HL-60 (cell line): ENCODE measurements at regions not wholly inside any gene's neighbourhood (a gene's known extent, or its start where the extent isn't known, plus 50 kb on each side); places are given as distances from the start of the nearest gene placed in this dataset.

ENCODE experiments used
- DNase-seq, 2 experiments: peaks; one replicate each; pipeline ENCODE4 v3.0.0-alpha.2; 2010 to 2020; ENCODE audit warnings: low read depth in 1 of 2, low spot score in 1 of 2
- H3K27ac ChIP-seq: fragments of 250-450 bp; sonication (Bioruptor Pico); replicated peaks from 2 replicates; pipeline ENCODE4 v1.5.1; 2020; ENCODE audit warnings: mild to moderate bottlenecking, moderate library complexity
- H3K27me3 ChIP-seq: fragments of 250-450 bp; sonication (Bioruptor Pico); 2 replicates; pipeline ENCODE4 v1.5.1; 2021; ENCODE audit warnings: mild to moderate bottlenecking, moderate library complexity; ENCODE audit not compliant: insufficient read depth, poor library complexity, severe bottlenecking
- H3K4me3 ChIP-seq: replicated peaks from 2 replicates; pipeline ENCODE4 v1.5.1; 2011; ENCODE audit warnings: mild to moderate bottlenecking, control low read depth, low read length; ENCODE audit not compliant: insufficient read depth
- GABPA ChIP-seq: IDR thresholded peaks from 2 replicates; pipeline ENCODE4 v1.6.1; 2012; ENCODE audit warnings: low read depth
- POLR2AphosphoS5 ChIP-seq: IDR thresholded peaks from 2 replicates; pipeline ENCODE4 v1.6.1; 2012; ENCODE audit warnings: low read depth
- SPI1 ChIP-seq: IDR thresholded peaks from 2 replicates; pipeline ENCODE4 v1.6.1; 2012; ENCODE audit warnings: low read depth, mild to moderate bottlenecking, borderline replicate concordance
- TF ChIP-seq, protein P1 (sequence below): IDR thresholded peaks from one replicate; pipeline ENCODE4 v1.5.1; 2011; ENCODE audit warnings: low read length, control low read depth, inconsistent platforms; ENCODE audit not compliant: insufficient read depth
- TF ChIP-seq, protein P2 (sequence below): IDR thresholded peaks from 2 replicates; pipeline ENCODE4 v1.6.1; 2012; ENCODE audit warnings: low read depth; ENCODE audit not compliant: insufficient replicate concordance

DNA sequence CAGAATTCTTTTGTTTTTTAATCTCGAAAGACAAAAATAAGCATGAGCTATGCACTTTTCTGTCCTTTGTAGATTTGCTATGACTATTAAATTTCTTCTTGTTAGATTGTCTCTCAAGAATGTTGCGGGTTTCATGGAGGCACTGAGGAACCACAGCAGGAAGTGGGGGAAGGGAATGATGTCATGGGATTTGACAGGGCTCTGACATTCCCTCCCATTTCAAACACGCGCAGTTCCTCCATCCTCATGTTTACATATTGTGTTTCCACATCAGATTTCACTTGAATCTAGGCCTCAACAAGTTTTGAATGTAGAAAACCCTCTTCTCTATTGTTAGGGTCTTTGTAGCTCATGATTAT, 154.8 kb downstream of the PALM2AKAP2 start:
- TF ChIP-seq SPI1 (no peak), GABPA (no peak), POLR2AphosphoS5 (no peak)
- TF ChIP-seq, protein P1, sequence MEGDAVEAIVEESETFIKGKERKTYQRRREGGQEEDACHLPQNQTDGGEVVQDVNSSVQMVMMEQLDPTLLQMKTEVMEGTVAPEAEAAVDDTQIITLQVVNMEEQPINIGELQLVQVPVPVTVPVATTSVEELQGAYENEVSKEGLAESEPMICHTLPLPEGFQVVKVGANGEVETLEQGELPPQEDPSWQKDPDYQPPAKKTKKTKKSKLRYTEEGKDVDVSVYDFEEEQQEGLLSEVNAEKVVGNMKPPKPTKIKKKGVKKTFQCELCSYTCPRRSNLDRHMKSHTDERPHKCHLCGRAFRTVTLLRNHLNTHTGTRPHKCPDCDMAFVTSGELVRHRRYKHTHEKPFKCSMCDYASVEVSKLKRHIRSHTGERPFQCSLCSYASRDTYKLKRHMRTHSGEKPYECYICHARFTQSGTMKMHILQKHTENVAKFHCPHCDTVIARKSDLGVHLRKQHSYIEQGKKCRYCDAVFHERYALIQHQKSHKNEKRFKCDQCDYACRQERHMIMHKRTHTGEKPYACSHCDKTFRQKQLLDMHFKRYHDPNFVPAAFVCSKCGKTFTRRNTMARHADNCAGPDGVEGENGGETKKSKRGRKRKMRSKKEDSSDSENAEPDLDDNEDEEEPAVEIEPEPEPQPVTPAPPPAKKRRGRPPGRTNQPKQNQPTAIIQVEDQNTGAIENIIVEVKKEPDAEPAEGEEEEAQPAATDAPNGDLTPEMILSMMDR = no peak
- TF ChIP-seq, protein P2, sequence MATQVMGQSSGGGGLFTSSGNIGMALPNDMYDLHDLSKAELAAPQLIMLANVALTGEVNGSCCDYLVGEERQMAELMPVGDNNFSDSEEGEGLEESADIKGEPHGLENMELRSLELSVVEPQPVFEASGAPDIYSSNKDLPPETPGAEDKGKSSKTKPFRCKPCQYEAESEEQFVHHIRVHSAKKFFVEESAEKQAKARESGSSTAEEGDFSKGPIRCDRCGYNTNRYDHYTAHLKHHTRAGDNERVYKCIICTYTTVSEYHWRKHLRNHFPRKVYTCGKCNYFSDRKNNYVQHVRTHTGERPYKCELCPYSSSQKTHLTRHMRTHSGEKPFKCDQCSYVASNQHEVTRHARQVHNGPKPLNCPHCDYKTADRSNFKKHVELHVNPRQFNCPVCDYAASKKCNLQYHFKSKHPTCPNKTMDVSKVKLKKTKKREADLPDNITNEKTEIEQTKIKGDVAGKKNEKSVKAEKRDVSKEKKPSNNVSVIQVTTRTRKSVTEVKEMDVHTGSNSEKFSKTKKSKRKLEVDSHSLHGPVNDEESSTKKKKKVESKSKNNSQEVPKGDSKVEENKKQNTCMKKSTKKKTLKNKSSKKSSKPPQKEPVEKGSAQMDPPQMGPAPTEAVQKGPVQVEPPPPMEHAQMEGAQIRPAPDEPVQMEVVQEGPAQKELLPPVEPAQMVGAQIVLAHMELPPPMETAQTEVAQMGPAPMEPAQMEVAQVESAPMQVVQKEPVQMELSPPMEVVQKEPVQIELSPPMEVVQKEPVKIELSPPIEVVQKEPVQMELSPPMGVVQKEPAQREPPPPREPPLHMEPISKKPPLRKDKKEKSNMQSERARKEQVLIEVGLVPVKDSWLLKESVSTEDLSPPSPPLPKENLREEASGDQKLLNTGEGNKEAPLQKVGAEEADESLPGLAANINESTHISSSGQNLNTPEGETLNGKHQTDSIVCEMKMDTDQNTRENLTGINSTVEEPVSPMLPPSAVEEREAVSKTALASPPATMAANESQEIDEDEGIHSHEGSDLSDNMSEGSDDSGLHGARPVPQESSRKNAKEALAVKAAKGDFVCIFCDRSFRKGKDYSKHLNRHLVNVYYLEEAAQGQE = no peak
- no peak for DNase-seq
- Histone ChIP-seq H3K27me3 (no peaks in the 10 kb centered on the region), H3K27ac (no peak overlapping the region), H3K4me3 (no peak overlapping the region)

GRCh38 chr9:109935406-109936087, 155.5 kb downstream of the PALM2AKAP2 start:
- DNase-seq = no peak
- Histone ChIP-seq H3K27me3 (no peaks in the 10 kb centered on the region), H3K4me3 (no peak overlapping the region), H3K27ac (no peak overlapping the region)
- TF ChIP-seq GABPA (no peak), SPI1 (no peak), POLR2AphosphoS5 (no peak)
- TF ChIP-seq, protein P2 = no peak
- TF ChIP-seq, protein P1 = no peak

DNA sequence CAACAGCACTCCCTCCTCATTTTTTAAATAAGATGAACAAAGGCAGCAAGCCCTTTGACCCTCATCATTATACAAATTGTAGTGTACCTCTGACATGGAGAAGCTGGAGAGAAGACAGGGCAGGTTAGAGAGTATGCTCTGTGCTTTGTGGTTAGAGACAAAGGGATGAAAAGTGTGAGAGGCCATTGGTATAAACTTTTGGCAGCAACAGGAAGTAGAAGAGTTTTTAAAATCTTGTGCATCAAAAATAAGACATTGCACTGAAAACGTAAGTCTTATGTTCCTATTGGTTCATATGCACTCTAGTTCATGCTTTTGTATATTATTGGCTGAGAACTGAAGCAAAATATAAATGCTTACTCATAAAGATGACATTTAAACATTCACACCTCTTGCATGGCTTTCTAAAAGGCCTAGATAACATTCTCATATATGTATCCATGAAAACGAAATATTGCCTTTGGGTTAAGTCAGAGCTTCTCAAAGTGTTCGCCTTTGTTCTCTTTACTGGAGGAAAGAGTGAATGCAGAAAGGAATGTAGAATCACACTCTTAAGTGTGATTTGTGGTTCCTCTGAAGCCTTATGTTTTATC, 158.0 kb downstream of the PALM2AKAP2 start:
- H3K4me3 ChIP-seq = no peak overlapping the region
- no peaks in the 10 kb centered on the region for H3K27me3 ChIP-seq
- TF ChIP-seq, protein P2 = no peak
- no peak for TF ChIP-seq POLR2AphosphoS5
- TF ChIP-seq SPI1 = no peak
- TF ChIP-seq, protein P1 = no peak
- TF ChIP-seq GABPA = no peak
- DNase-seq = no peak
- H3K27ac ChIP-seq = no peak overlapping the region
